ENCODE measurements at regions not wholly inside any gene's neighbourhood (a gene's known extent, or its start where the extent isn't known, plus 50 kb on each side); places are given as distances from the start of the nearest gene placed in this dataset.

- ChIA-PET POLR2A (no interaction called here), CTCF (no interaction called here)
- no peak overlapping the region for H3K4me3 ChIP-seq (ENCODE audit: low read depth, low read length)
- TF ChIP-seq, protein P1, sequence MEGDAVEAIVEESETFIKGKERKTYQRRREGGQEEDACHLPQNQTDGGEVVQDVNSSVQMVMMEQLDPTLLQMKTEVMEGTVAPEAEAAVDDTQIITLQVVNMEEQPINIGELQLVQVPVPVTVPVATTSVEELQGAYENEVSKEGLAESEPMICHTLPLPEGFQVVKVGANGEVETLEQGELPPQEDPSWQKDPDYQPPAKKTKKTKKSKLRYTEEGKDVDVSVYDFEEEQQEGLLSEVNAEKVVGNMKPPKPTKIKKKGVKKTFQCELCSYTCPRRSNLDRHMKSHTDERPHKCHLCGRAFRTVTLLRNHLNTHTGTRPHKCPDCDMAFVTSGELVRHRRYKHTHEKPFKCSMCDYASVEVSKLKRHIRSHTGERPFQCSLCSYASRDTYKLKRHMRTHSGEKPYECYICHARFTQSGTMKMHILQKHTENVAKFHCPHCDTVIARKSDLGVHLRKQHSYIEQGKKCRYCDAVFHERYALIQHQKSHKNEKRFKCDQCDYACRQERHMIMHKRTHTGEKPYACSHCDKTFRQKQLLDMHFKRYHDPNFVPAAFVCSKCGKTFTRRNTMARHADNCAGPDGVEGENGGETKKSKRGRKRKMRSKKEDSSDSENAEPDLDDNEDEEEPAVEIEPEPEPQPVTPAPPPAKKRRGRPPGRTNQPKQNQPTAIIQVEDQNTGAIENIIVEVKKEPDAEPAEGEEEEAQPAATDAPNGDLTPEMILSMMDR (IDR thresholded peaks at IDR 0.05; ENCODE audit: insufficient read depth, low read length, missing control alignments): no peak
- no peak for DNase-seq (ENCODE audit: low read depth, low spot score)
Observed at GRCh38 chr6:147042679-147043078, 161.5 kb upstream of the STXBP5 start.

DNA sequence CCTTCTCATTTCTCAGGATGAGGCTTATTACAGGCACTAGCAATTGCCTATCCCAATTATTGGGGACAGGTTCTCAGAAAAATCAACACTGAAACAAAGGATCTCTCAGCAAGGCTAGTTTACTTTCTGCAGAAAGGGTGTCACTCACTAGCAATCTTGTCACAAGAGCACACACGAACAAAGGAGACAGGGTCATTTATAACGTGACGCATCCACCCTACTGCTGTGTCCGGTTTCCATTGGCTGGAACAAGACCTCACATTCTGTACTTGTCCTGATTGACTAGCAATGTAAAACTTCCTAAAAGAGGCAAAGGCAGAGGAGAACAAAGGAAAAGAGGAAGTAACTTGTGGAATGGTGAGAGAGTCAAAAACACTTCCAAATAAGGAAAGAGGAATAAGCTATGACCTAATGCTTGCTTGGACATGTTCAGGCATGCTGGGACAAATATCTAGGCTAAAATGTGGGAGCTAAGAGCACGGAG lies 160.2 kb upstream of the STXBP5 start:
- TF ChIP-seq, protein P1 (IDR thresholded peaks at IDR 0.05; ENCODE audit: insufficient read depth, low read length, missing control alignments): no peak
- ChIA-PET POLR2A (no interaction called here), CTCF (no interaction called here)
- H3K4me3 ChIP-seq (ENCODE audit: low read depth, low read length): no peak overlapping the region
- no peak for DNase-seq (ENCODE audit: low read depth, low spot score)

DNA sequence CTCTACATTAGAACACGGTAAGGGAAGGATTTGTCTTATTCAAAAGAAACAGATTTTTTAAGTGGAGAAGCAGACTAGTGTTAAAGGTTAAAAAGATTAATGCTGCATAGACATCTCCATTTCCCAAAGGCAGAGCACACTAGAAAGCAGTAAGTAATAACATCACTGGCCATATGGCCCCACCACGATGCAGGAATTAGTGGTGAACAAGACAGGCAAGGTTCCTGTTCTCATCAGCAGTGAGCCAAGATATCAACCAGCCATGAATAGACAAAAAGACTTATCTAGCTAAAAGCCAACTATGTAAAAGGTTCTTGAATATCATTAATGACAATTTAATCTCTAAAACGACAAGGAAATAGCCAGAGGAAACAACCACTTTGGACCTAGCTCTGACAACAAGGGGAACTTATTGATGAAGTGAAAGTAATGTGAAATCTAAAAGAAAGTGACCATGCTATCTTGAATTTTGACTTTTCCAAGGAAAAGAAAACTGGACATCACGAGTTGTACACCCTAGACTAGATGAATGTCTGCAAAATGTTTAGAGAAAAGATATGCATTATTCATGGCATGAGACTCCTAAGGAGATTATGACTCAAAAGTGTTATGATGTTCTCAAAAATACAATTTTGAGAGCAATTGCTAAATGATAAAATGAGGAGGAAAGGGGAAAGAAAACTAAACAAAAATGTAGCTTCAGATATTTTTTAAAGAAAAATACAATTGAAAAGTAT lies 157.9 kb upstream of the STXBP5 start:
- DNase-seq (ENCODE audit: low read depth, low spot score): no peak
- no peak overlapping the region for H3K4me3 ChIP-seq (ENCODE audit: low read depth, low read length)
- ChIA-PET POLR2A (no interaction called here), CTCF (no interaction called here)
- TF ChIP-seq, protein P1 (IDR thresholded peaks at IDR 0.05; ENCODE audit: insufficient read depth, low read length, missing control alignments): no peak

GRCh38 chr6:147048930-147049329 lies 155.3 kb upstream of the STXBP5 start:
- TF ChIP-seq, protein P1 (IDR thresholded peaks at IDR 0.05; ENCODE audit: insufficient read depth, low read length, missing control alignments): no peak
- H3K4me3 ChIP-seq (ENCODE audit: low read depth, low read length): no peak overlapping the region
- CTCF ChIA-PET: interaction anchor here (1.6 kb wide), 1 partner anchor 13 kb away, joined by 5 read pairs; no protein-coding TSS in a partner anchor
- no peak for DNase-seq (ENCODE audit: low read depth, low spot score)
- POLR2A ChIA-PET: no interaction called here

- DNase-seq (ENCODE audit: low read depth, low spot score): no peak
- TF ChIP-seq, protein P1 (IDR thresholded peaks at IDR 0.05; ENCODE audit: insufficient read depth, low read length, missing control alignments): no peak
- POLR2A ChIA-PET: no interaction called here
- CTCF ChIA-PET: no interaction called here
- H3K4me3 ChIP-seq (ENCODE audit: low read depth, low read length): no peak overlapping the region
Observed at GRCh38 chr6:147053311-147053921, 150.8 kb upstream of the STXBP5 start.

DNA sequence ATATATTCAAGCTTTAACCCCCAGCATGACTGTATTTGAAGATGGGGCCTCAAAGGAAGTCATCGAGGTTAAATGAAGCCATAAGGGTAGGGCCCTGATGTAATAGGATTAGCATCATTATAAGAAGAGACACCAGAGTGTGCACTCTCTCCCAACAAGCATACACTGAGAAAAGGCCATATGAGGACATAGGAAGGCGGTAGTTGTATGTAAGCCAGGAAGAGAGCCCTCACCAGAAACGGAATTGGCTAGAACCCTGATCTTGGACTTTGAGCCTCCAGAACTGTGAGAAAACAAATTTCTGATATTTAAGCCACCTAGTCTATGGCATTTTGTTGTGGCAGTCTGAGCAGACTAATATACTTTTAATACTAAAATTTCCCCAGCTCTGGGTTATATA lies 150.1 kb upstream of the STXBP5 start:
- no peak for DNase-seq (ENCODE audit: low read depth, low spot score)
- TF ChIP-seq, protein P1 (IDR thresholded peaks at IDR 0.05; ENCODE audit: insufficient read depth, low read length, missing control alignments): no peak
- no peak overlapping the region for H3K4me3 ChIP-seq (ENCODE audit: low read depth, low read length)
- ChIA-PET POLR2A (no interaction called here), CTCF (no interaction called here)

Measured in AG04449 (cell line).